ENCODE measurements at regions not wholly inside any gene's neighbourhood (a gene's known extent, or its start where the extent isn't known, plus 50 kb on each side); places are given as distances from the start of the nearest gene placed in this dataset.

GRCh38 chrX:126733874-126734273 is 85.7 kb upstream of the PRR32 start:
- Histone ChIP-seq H2AK5ac (ENCODE audit: low read depth, low read length) (no peak overlapping the region), H2BK20ac (ENCODE audit: low read length) (no peak overlapping the region), H3K36me3 (ENCODE audit: control insufficient read depth in 2 of 4, insufficient read depth in 4 of 4, low read length in 3 of 4) (no peaks in the 10 kb centered on the region), H3K18ac (ENCODE audit: extremely low read depth, low read length) (no peak overlapping the region), H3K23me2 (ENCODE audit: low read depth, low read length) (no peaks in the 10 kb centered on the region), H3K23ac (ENCODE audit: insufficient read length) (no peak overlapping the region), H3K4ac (replicated peaks; ENCODE audit: insufficient read length, low read depth, low read length) (no peak overlapping the region), H3K27ac (ENCODE audit: low read depth, low read length) (no peak overlapping the region), H2BK120ac (replicated peaks; ENCODE audit: low read depth, low read length) (no peak overlapping the region), H3K79me2 (ENCODE audit: control insufficient read depth in 1 of 2, insufficient read depth in 2 of 2, low read length in 2 of 2) (no peaks in the 10 kb centered on the region), H3K4me3 (ENCODE audit: extremely low read depth in 1 of 4, insufficient read depth in 2 of 4, low read depth in 3 of 4, low read length in 4 of 4) (no peak overlapping the region), H2BK5ac (ENCODE audit: low read depth, low read length) (no peak overlapping the region), H4K91ac (replicated peaks; ENCODE audit: insufficient read length, low read length) (no peak overlapping the region), H3K79me1 (ENCODE audit: low read depth, low read length) (no peaks in the 10 kb centered on the region), H3K14ac (ENCODE audit: insufficient read length) (no peak overlapping the region), H4K5ac (ENCODE audit: insufficient read length, low read depth, low read length) (no peak overlapping the region), H3K4me2 (ENCODE audit: insufficient read depth in 1 of 2, low read depth in 2 of 2, low read length in 2 of 2) (no peak overlapping the region), H2BK15ac (ENCODE audit: low read length) (no peak overlapping the region), H3K9me3 (ENCODE audit: insufficient read depth in 2 of 2, low read depth in 1 of 2, low read length in 1 of 2) (no peaks in the 10 kb centered on the region), H2AFZ (ENCODE audit: low read length) (no peak overlapping the region), H4K8ac (ENCODE audit: extremely low read depth, insufficient read depth, low read length) (no peak overlapping the region), H3K27me3 (replicated peaks in 1 of 4; ENCODE audit: control insufficient read depth in 3 of 4, extremely low read depth in 1 of 4, insufficient read depth in 3 of 4, low read length in 3 of 4) (no peaks in the 10 kb centered on the region), H3K56ac (replicated peaks; ENCODE audit: insufficient read length, low read depth, low read length) (no peak overlapping the region), H4K20me1 (replicated peaks in 1 of 2; ENCODE audit: control insufficient read depth in 1 of 2, insufficient read depth in 2 of 2, low read length in 2 of 2) (no peaks in the 10 kb centered on the region), H2BK12ac (ENCODE audit: low read depth, low read length) (no peak overlapping the region), H3K4me1 (replicated peaks in 1 of 4; ENCODE audit: control insufficient read depth in 3 of 4, insufficient read depth in 4 of 4, low read length in 3 of 4) (no peaks in the 10 kb centered on the region), H3K9ac (replicated peaks in 1 of 4; ENCODE audit: extremely low read depth in 1 of 4, low read depth in 3 of 4, low read length in 3 of 4) (no peak overlapping the region)
- CTCF ChIA-PET (ENCODE audit: partially characterized antibody) = no interaction called here
- 88% methylated on average over 2 of the region's 2 CpGs; no CpG with 5 or more reads in 1 of the 2 experiments for WGBS, 2 experiments (ENCODE audit: extremely low coverage in 1 of 2, insufficient coverage in 1 of 2, insufficient read length in 1 of 2, insufficient replicate concordance in 2 of 2, low coverage in 1 of 2, low lambda C conversion rate in 2 of 2, missing lambda C conversion rate in 1 of 2)
- POLR2A ChIA-PET (ENCODE audit: partially characterized antibody) = no interaction called here
- FAIRE-seq (no peak), DNase-seq (ENCODE audit: low read depth in 1 of 2, low spot score in 2 of 2) (no peak)
- no peak for TF ChIP-seq CHD1 (IDR thresholded peaks at IDR 0.05; ENCODE audit: low read depth, low read length)
- no peak for TF ChIP-seq TAF7 (optimal IDR thresholded peaks at IDR 0.05; ENCODE audit: borderline replicate concordance, low read depth, low read length)
- TF ChIP-seq BACH1 (IDR thresholded peaks at IDR 0.05; ENCODE audit: low read length) = no peak
- TF ChIP-seq SAP30 (IDR thresholded peaks at IDR 0.05; ENCODE audit: insufficient read depth, insufficient replicate concordance, low read length) = no peak
- no peak for TF ChIP-seq JUND (IDR thresholded peaks at IDR 0.05; ENCODE audit: low read length)

Data from H1 (cell line).